GM12892 (cell line): ENCODE measurements at regions not wholly inside any gene's neighbourhood (a gene's known extent, or its start where the extent isn't known, plus 50 kb on each side); places are given as distances from the start of the nearest gene placed in this dataset.

Source experiments
- POLR2A ChIP-seq: IDR thresholded peaks from 2 replicates; pipeline ENCODE4 v1.6.1; 2011; ENCODE audit warnings: low read depth, low read length, control low read depth
- POLR2AphosphoS5 ChIP-seq: IDR thresholded peaks from 2 replicates; pipeline ENCODE4 v1.6.1; 2011; ENCODE audit warnings: low read depth, low read length, control low read depth
- TAF1 ChIP-seq: IDR thresholded peaks from 2 replicates; pipeline ENCODE4 v1.6.1; 2011; ENCODE audit warnings: low read depth, mild to moderate bottlenecking, control low read depth, low read length, borderline replicate concordance

GRCh38 chr6:15946701-15947385 is 182.0 kb upstream of the MYLIP start:
- TF ChIP-seq POLR2AphosphoS5 (no peak), POLR2A (no peak), TAF1 (no peak)
